Osteocyte (in vitro differentiated cells): ENCODE measurements at regions not wholly inside any gene's neighbourhood (a gene's known extent, or its start where the extent isn't known, plus 50 kb on each side); places are given as distances from the start of the nearest gene placed in this dataset.

Experiments used
- DNase-seq: peaks from one replicate; pipeline ENCODE4 v3.0.0; 2021; ENCODE audit warnings: mixed read lengths; ENCODE audit not compliant: unreplicated experiment; ENCODE audit errors: extremely low spot score
- H3K27ac Mint-ChIP-seq: one replicate; pipeline ENCODE4 v1.8.0; 2021; ENCODE audit warnings: mild to moderate bottlenecking, mixed read lengths; ENCODE audit not compliant: unreplicated experiment
- H3K27me3 Mint-ChIP-seq: one replicate; pipeline ENCODE4 v1.8.0; 2021; ENCODE audit warnings: mixed read lengths; ENCODE audit not compliant: unreplicated experiment
- H3K36me3 Mint-ChIP-seq: one replicate; pipeline ENCODE4 v1.8.0; 2021; ENCODE audit warnings: mixed read lengths; ENCODE audit not compliant: unreplicated experiment
- H3K4me1 Mint-ChIP-seq: one replicate; pipeline ENCODE4 v1.8.0; 2021; ENCODE audit warnings: mixed read lengths; ENCODE audit not compliant: unreplicated experiment
- H3K4me3 Mint-ChIP-seq: one replicate; pipeline ENCODE4 v1.8.0; 2021; ENCODE audit warnings: mild to moderate bottlenecking, moderate library complexity, mixed read lengths; ENCODE audit not compliant: unreplicated experiment
- H3K9me3 Mint-ChIP-seq: one replicate; pipeline ENCODE4 v1.8.0; 2021; ENCODE audit warnings: mixed read lengths; ENCODE audit not compliant: unreplicated experiment
- CTCF ChIP-seq: fragments of 200-600 bp; sonication (generic); IDR thresholded peaks from 2 replicates; pipeline ENCODE4 v1.5.0; 2021; ENCODE audit warnings: antibody characterized with exemption, mild to moderate bottlenecking, moderate library complexity

GRCh38 chr2:128562471-128563347, 244.0 kb upstream of the HS6ST1 start:
- Mint-ChIP-seq H3K27me3 (no peaks in the 10 kb centered on the region), H3K36me3 (no peaks in the 10 kb centered on the region), H3K27ac (no peak overlapping the region), H3K9me3 (no peaks in the 10 kb centered on the region), H3K4me1 (peaks cover 8% of the 10 kb centered on the region), H3K4me3 (no peak overlapping the region)
- no peak for DNase-seq
- TF ChIP-seq CTCF, result no peak

GRCh38 chr2:128563348-128563687, 244.7 kb upstream of the HS6ST1 start:
- peak; percentile 56 for DNase-seq
- no peak for TF ChIP-seq CTCF
- H3K4me3 Mint-ChIP-seq, result no peak overlapping the region
- H3K36me3 Mint-ChIP-seq, result no peaks in the 10 kb centered on the region
- no peaks in the 10 kb centered on the region for H3K9me3 Mint-ChIP-seq
- H3K27ac Mint-ChIP-seq, result no peak overlapping the region
- H3K4me1 Mint-ChIP-seq, result peaks cover 2% of the 10 kb centered on the region
- peaks cover 2% of the 10 kb centered on the region for H3K27me3 Mint-ChIP-seq

GRCh38 chr2:128564131-128564530, 245.5 kb upstream of the HS6ST1 start:
- Mint-ChIP-seq H3K4me1 (no peaks in the 10 kb centered on the region), H3K9me3 (no peaks in the 10 kb centered on the region), H3K27ac (no peak overlapping the region), H3K27me3 (peaks cover 6% of the 10 kb centered on the region), H3K36me3 (no peaks in the 10 kb centered on the region), H3K4me3 (no peak overlapping the region)
- no peak for TF ChIP-seq CTCF
- DNase-seq, result peak; percentile 65

- Mint-ChIP-seq H3K27ac (no peak overlapping the region), H3K36me3 (no peaks in the 10 kb centered on the region), H3K4me1 (no peaks in the 10 kb centered on the region), H3K4me3 (no peak overlapping the region), H3K27me3 (peaks cover 6% of the 10 kb centered on the region), H3K9me3 (no peaks in the 10 kb centered on the region)
- no peak for TF ChIP-seq CTCF
- DNase-seq, result no peak
These were observed 245.9 kb upstream of the HS6ST1 start for GRCh38 chr2:128564551-128564950.

GRCh38 chr2:128565441-128565840, 246.8 kb upstream of the HS6ST1 start:
- DNase-seq, result no peak
- no peaks in the 10 kb centered on the region for H3K4me1 Mint-ChIP-seq
- H3K4me3 Mint-ChIP-seq, result no peak overlapping the region
- H3K27me3 Mint-ChIP-seq, result peaks cover 9% of the 10 kb centered on the region
- H3K36me3 Mint-ChIP-seq, result no peaks in the 10 kb centered on the region
- H3K9me3 Mint-ChIP-seq, result no peaks in the 10 kb centered on the region
- no peak overlapping the region for H3K27ac Mint-ChIP-seq
- no peak for TF ChIP-seq CTCF
